SU-DHL-6 (cell line): ENCODE measurements at regions not wholly inside any gene's neighbourhood (a gene's known extent, or its start where the extent isn't known, plus 50 kb on each side); places are given as distances from the start of the nearest gene placed in this dataset.

ENCODE experiments used
- EZH2phosphoT487 ChIP-seq: fragments of 200-600 bp; sonication (generic), shearing (Covaris generic); conservative IDR thresholded peaks from 2 replicates; pipeline ENCODE4 v1.6.1; 2018; ENCODE audit warnings: mild to moderate bottlenecking, antibody characterized with exemption, low read length, moderate library complexity, mixed read lengths
- TF ChIP-seq, protein P1 (sequence below): fragments of 200-600 bp; sonication (generic); IDR thresholded peaks from one replicate; pipeline ENCODE4 v1.5.1; 2017; ENCODE audit warnings: antibody characterized with exemption, mild to moderate bottlenecking, low read length, moderate library complexity; ENCODE audit not compliant: insufficient read depth, poor library complexity, severe bottlenecking

DNA sequence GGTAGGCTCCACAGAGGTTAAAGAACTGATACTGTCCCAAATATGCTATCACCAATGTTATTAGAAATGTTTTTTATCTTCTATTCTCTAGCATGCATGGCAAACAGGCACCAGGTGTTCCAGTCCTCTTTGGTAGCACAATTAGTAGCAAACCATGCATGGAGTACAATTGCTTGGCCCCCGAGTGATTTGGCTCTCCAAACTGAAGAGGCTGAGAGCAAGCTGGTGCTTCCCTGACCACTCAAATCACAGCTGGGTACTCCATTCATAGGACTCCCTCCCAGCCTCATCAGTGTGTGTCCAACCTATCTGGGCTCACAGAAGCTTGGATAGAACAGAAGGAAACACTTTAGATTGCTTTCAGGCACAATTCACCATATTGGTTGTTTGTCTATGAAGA lies 93.4 kb downstream of the DIO2 start:
- TF ChIP-seq, protein P1, sequence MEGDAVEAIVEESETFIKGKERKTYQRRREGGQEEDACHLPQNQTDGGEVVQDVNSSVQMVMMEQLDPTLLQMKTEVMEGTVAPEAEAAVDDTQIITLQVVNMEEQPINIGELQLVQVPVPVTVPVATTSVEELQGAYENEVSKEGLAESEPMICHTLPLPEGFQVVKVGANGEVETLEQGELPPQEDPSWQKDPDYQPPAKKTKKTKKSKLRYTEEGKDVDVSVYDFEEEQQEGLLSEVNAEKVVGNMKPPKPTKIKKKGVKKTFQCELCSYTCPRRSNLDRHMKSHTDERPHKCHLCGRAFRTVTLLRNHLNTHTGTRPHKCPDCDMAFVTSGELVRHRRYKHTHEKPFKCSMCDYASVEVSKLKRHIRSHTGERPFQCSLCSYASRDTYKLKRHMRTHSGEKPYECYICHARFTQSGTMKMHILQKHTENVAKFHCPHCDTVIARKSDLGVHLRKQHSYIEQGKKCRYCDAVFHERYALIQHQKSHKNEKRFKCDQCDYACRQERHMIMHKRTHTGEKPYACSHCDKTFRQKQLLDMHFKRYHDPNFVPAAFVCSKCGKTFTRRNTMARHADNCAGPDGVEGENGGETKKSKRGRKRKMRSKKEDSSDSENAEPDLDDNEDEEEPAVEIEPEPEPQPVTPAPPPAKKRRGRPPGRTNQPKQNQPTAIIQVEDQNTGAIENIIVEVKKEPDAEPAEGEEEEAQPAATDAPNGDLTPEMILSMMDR = no peak
- TF ChIP-seq EZH2phosphoT487 = no peak
